ENCODE measurements at regions not wholly inside any gene's neighbourhood (a gene's known extent, or its start where the extent isn't known, plus 50 kb on each side); places are given as distances from the start of the nearest gene placed in this dataset.
"Not testable (repeated sequence)": the region's sequence is repeated elsewhere in the genome, so short reads cannot be mapped to it uniquely, and the experiment has no call there.

GRCh38 chr10:36764823-36765222 lies 360.6 kb upstream of the ANKRD30A start:
- DNase-seq = no peak

DNA sequence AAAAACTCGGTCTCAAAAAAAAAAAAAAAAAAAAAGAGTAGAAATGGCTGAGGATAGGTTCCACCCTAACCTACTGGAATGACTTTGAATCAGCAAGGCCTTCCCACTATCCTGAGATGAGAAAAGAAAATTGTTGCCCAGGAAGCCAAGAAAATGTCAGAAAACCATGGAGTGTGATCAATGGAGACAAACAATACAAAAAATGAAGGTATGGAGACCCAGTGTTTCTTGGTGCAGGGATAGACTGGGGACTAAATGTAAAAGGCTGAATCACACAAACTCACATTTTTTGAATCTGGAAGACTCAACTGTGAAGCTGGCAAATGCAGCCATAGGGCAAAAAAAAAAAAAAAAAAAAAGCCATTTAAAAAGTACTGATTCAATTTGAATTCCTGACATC lies 364.3 kb upstream of the ANKRD30A start:
- no peak for DNase-seq

DNA sequence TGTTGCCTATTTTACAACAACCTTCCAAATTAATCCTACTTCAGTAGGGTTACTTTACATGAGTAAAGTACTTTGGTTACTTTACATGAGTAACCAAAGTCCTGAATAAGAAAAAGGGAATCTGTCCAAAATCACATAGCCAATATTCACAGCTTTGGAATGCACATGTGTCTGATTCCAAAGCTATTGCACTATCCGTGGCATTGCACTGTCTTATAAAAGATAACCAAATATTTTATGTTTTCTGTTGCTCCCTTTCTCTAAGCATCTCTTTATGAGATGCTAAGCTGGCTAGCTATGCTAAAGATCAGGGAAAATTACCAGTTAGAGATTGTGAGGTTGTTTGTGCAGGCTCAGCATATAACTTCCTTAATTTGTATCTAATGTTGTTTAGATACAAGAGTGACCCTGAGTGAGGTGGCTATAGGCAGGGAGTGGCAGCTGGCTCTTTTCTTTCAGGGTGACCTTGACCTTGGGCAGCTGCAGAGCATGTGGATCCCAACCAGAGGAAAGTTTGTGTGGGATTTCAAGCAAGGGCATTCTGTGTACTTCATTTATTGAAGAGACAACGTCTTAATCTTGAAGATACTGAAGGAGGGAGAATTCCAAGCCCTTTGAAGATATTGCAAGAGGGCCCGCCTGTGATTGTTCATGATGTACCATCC lies 366.1 kb upstream of the ANKRD30A start:
- DNase-seq = no peak

DNA sequence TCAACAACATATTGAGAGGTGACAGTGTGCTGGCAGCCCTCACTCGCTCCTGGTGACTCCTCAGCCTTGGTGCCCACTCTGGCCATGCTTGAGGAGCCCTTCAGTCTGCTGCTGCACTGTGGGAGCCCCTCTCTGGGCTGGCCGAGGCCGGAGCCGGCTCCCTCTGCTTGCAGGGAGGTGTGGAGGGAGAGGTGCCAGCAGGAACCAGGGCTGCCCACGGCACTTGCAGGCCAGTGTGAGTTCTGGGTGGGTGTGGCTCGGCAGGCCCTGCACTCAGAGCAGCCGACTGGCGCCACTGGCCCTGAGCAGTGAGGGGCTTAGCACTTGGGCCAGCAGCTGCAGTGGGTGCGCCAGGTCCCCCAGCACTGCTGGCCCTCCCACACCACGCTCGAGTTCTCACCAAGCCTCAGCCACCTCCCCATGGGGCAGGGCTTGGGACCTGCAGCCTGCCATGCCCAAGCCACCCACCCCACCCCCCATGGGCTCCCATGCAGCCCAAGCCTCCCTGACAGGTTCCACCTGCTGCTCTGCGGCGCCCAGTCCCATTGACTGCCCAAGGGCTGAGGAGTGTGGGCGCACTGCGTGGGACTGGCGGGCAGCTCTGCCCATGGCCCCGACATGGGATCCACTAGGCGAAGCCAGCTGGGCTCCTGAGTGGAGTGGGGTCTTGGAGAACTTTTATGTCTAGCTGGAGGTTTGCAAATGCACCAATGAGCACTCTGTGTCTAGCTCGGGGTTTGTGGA lies 377.1 kb upstream of the ANKRD30A start:
- no peak for DNase-seq

DNA sequence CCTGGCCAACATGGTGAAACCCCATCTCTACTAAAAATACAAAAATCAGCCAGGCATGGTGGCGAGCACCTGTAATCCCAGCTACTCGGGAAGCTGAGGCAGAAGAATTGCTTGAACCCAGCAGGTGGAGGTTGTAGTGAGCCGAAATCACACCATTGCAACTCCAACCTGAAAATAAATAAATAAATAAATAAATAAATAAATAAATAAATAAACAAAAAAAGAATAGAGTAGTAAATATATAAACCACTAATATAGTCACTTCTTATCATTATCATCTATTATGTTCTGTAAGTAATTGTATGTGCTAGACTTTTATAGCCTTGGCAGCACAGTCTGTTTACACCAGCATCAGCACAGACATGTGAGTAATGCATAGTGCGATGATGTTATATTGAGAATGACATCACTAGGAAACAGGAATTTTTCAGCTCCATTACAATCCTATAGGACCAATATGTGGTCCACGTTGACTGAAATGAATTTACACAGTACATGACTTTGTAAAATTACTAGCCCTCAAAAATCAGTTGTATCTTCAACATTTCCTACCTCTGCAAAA lies 385.4 kb upstream of the ANKRD30A start:
- no peak for DNase-seq

DNA sequence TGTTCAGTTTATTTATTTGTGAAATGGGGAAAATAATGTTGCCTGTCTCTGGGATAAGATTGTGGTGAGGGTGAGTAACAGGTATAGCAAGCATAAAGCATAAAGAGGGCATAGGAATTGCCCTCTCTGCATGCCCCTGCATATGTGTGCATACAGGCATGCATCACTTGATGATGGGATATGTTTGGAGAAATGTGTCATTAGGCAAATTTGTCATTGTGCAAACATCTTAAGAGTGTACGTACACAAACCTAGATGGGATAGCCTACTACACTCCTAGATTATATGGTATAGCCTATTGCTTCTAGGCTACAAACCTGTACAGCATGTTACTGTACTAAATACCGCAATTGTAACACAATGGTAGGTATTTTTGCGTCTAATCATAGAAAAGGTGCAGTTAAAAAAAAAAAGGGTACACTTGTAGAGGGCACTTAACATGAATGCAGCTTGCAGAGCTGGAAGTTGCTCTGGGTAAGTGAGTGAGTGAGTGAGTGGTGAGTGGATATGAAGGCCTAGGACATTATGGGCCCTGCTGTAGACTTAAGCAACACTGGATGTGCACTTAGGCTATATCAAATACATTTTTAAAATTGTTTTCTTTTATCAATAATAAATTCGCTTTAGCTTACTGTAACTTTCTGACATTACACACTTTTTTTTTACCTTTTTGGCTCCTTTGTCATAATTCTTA lies 386.5 kb upstream of the ANKRD30A start:
- no peak for DNase-seq

- DNase-seq = no peak
Measured at GRCh38 chr10:36736311-36736710, 389.1 kb upstream of the ANKRD30A start.

- DNase-seq = not testable (repeated sequence)
Measured at GRCh38 chr10:36734590-36734989, 390.8 kb upstream of the ANKRD30A start.

DNA sequence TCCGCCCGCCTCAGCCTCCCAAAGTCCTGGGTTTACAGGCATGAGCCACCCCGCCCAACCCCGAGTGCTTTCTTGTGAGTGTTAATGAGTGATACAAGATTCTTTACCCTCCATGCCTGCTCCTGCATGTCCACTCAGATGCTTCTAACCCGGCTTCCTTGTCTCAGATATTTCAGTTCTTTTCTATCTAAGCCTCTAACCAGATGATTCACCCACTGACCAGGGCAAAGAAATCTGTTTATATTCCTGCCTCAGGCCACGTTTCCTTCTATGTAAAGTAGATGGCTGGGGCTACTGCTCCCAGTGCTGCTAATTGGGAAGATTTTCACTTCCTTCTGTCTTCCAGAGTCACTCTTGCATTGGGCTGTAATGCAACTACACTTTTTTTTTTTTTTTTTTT lies 395.1 kb upstream of the ANKRD30A start:
- DNase-seq = no peak

- DNase-seq = no peak
Measured at GRCh38 chr10:36728626-36729025, 396.8 kb upstream of the ANKRD30A start.

DNA sequence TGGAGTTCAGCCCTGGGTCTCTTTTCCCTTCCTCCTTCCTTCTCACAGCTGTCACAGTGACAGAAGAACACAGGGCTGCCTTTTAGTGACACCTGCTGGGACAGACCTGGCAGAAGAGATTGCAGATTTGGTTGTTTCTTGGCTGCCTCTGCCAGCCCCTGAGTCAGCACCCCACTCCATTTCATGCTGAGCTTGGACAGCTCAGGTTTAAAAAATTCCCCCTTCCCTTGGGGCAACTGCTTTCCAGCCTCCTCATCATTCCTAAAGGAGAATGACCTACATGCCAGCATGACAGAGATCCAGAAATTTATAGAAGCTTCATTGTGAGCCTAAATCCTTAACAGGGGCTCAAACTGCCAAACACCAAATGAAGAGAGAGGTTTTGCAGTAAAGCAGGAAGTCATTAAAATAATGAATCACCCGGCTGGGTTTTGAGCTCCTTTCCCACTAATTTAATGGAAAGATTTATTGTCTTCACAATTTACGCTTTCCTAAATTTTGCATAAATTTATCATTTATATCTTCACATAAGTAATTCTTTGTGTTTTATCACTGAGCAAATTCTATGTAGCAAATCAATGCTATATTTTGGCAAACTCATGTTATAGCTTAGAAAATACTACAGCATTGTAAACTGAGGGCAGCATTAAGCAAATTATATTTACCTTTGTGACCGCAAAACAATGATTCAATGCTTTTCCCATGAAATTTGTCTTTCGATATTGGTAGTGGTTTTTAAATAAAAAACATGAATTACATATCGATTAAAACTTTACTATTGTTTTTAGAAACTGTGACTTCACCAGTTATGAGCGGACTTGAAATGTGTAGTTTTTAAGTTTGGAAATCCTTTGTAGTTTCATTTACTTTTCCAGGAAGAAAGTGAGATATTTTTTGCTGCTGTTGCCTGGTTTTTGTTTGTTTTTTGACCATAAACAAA lies 399.5 kb upstream of the ANKRD30A start:
- peak; percentile 50 for DNase-seq

- DNase-seq = no peak
Measured at GRCh38 chr10:36722777-36723176, 402.6 kb upstream of the ANKRD30A start.

DNA sequence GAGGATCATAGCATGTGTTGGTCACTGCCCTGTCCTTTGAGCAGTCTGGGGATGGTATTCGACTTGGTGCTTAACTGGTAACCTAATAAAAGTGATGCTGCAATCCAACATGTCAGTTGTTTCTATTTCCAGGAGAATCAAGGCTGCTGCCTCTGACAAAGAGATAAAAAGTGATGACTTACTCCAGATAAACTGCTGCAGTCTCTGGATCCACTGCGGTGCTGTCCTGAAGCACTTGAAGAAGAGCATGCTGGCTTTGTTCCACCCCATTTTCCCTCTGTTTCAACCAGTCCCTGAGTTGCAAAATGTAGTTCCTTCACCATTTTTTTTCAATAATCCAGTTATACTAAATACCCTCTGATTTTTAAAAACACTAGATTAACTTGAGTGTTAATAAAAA lies 403.5 kb upstream of the ANKRD30A start:
- no peak for DNase-seq

- no peak for DNase-seq
Measured at GRCh38 chr10:36720895-36721294, 404.5 kb upstream of the ANKRD30A start.

GRCh38 chr10:36717118-36717517 lies 408.3 kb upstream of the ANKRD30A start:
- no peak for DNase-seq

DNA sequence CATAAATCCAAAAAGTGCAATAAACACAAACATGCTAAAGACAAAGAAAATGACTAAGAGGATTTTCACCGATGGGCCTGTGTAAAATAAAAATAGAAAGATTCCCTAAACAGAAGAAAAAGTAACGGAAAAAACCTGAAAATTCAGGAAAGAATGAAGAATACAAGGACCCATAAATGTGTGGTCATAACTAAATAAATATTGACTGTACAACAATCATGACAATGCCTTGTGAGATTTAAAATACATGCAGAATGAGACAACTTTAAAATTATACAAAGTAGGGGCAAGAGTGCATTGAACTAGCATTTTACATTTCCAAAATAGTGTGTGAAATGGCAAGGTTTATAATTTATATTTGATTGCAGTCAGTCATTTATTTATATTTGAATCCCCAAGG lies 409.1 kb upstream of the ANKRD30A start:
- DNase-seq = no peak

GRCh38 chr10:36712695-36713094 lies 412.7 kb upstream of the ANKRD30A start:
- no peak for DNase-seq

DNA sequence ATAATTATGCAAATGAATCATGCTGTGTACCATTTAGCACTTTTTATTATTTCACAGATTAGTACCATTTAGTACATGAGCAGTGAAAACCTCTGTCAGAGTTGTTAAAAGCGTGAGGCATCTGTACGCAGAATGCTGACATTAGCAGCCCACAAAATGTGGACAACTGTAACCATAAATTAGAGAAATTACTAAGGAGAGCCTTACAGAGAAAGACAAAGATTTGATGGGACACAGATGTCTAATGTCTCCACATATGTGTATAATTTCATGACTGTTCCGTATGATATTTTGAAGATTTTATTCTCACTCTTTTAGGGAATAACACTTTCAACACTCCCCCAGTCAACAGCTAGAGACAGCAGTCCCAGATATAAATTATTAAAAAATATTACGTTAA lies 414.0 kb upstream of the ANKRD30A start:
- no peak for DNase-seq

DNA sequence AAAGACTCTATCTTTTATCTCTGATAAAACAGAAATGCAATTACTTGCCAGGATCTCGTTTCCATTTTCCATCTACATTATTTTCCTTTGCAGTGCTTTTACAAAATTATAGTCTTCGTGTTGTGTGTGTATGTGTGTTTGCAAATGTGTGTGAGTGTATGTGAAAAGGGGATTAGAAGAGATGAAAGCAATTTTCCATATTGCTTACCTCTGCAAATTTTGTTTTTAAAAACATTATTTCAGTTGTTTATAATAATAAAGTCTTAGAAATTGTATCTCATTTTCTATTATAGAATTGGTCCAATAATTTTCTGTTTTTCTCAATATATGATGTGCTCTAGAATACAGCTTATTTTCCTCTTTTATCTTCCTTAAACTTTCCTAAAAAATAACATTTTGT lies 421.3 kb upstream of the ANKRD30A start:
- no peak for DNase-seq

GRCh38 chr10:36703179-36703578 lies 422.2 kb upstream of the ANKRD30A start:
- no peak for DNase-seq

GRCh38 chr10:36700123-36700522 lies 425.3 kb upstream of the ANKRD30A start:
- no peak for DNase-seq

DNA sequence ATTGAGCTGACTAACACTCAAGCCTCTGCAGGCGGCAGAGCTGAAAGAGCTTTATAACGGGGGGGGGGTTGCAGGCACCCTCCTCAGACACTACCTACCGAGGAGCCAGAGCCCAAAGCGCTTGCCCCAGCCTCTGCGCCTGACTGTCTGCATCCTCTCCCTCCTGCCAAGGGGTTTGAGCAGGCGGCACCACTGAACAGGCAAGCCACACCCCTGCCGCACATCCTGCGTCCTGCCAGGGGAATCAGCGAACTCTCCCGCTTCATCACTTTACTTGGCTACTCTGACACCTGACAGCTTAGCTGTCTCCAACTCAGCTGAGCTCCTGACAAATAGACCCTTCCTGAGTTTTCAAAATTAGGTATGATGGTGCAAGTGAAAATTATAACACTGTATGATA lies 432.6 kb upstream of the ANKRD30A start:
- DNase-seq = no peak

- no peak for DNase-seq
Measured at GRCh38 chr10:36688717-36689116, 436.7 kb upstream of the ANKRD30A start.
